ENCODE measurements at regions not wholly inside any gene's neighbourhood (a gene's known extent, or its start where the extent isn't known, plus 50 kb on each side); places are given as distances from the start of the nearest gene placed in this dataset.

DNA sequence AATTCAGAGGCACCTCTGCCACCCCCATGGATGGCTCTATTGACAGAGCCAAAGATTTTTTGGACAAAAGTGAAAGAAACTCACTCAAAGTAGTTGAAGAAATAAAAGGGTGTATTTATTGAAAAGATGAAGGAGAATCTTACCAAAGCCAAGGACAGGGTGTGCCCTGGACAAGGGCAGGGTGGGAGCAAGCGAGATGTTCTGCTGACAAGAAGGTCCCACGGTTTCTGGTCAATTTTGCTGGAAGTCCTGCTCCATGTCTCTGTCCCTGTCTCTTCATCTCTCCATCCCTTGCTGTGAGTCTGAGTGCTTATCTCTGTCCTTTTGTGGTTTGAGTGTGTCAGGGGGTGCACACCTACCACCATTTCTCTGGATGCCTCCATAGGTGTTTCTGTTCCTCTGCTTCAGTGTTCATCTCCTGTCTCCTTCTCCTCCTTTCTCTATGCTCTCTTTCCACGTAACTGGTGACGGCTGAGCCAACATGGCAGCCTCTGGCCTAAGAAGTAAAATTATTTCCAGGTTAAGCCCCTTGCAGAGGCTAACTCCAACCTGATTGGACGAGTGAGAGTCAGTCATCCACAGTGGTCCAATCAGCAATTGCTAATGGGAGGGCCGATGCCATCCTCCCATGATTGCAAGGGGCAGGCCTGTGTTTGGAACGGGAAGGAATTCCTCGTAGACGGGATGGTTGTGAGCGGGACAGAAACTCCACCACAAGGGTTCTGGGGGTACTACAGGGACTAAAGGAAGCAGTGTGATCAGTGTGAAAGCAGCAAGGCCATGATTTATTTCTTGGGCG is 502.1 kb upstream of the CDH4 start:
- no peak for DNase-seq (ENCODE audit: low read depth in 2 of 2)

DNA sequence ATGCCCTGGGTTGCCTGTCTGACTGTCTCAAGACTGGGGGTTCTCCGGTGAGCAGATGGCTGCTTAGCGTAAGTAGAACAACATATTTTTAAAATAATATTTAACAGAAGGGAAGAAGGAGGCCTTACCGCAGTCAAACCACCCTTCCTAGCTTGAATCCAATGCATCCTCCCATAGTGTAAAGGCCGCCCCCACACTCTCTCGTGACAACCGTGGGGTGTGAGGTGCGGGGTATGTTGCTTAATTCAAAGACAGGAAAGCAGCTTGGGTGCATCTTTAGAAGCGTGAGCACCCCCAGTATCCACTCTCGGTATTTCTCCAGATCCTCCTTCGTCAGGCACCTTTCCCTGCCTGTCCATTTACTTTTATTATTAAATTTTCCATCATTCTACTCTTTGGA is 501.2 kb upstream of the CDH4 start:
- DNase-seq (ENCODE audit: low read depth in 2 of 2): no peak

DNA sequence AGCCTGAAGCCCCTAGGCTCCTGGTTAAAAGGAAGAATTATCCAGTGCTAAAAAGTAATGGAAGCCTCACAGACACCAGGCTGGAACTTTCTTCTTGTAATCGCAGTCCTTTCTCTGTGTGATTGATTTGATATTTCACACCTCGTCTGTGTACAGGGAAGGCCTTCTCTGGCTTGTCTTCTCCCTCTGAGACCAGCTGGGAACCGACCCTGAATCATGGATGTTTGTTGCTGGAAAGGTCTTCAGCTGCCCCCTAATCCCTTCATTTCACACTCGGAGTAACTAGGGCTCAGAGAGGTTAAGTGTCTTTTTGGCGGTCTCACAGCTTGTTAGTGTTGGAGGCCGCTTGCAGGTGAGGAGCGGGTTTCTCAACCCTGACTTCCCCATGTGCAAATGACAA is 500.2 kb upstream of the CDH4 start:
- DNase-seq (ENCODE audit: low read depth in 2 of 2): no peak

- DNase-seq (ENCODE audit: low read depth in 2 of 2): no peak
Measured at GRCh38 chr20:60752741-60753420, 499.2 kb upstream of the CDH4 start.

- no peak for DNase-seq (ENCODE audit: low read depth in 2 of 2)
Measured at GRCh38 chr20:60754856-60755255, 497.2 kb upstream of the CDH4 start.

GRCh38 chr20:60759651-60760050 is 492.4 kb upstream of the CDH4 start:
- DNase-seq (ENCODE audit: low read depth in 2 of 2): no peak

DNA sequence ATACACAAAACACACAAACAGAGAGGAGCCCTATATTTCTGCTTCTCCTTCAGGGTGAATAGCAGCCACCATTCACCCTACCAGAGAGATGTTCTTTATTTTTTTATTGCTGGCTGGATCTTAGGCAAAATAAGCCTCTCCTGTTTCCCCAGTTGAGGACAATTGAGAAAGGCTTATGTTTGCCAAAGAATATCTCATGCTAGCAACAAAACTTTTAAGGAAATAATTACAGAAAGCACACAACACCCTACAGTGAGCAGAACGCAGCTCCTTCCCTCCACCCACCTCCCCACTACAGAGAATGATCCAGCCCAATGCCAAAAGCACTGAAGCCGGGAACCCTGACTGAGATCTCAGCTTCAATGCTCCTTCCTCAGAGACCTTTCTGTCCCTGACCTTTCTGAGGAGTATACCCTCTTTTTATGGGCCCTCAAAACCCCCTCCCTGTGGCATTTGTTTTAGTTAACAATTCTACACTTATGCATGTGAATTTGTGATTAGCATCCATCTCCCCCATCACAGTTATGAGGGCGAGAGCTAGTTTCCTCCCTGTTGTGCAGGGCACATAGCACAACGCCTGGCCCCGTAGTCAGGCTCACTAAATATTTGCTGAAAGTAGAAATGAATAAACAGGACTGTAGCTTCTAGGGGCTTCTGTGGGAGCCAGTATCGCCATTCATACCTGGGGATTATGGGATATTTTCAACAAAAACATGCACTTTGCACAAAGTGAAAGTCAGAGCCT is 491.6 kb upstream of the CDH4 start:
- no peak for DNase-seq (ENCODE audit: low read depth in 2 of 2)

DNA sequence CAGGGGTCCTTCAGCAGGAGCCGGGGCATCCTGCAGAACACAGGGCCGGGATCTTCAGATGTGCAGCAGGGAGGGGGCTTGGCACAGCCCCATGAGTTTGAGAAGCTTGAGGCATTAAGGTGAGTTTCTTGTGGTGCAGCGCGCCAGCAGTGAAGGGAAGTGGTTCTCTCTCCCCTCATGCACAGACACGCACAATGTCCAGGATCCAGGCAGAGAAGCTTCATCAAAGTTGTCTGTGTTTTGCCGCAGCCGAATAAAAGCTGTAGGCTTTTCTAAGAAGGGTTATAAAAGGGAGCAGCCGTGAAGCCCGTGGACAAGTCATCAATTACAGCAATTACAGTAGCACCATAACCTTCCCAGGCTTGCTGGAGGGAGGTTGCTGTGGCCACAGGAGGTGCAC is 491.0 kb upstream of the CDH4 start:
- DNase-seq (ENCODE audit: low read depth in 2 of 2): no peak

- DNase-seq (ENCODE audit: low read depth in 2 of 2): no peak
Measured at GRCh38 chr20:60762386-60762785, 489.7 kb upstream of the CDH4 start.

GRCh38 chr20:60764328-60764727 is 487.7 kb upstream of the CDH4 start:
- no peak for DNase-seq (ENCODE audit: low read depth in 2 of 2)

DNA sequence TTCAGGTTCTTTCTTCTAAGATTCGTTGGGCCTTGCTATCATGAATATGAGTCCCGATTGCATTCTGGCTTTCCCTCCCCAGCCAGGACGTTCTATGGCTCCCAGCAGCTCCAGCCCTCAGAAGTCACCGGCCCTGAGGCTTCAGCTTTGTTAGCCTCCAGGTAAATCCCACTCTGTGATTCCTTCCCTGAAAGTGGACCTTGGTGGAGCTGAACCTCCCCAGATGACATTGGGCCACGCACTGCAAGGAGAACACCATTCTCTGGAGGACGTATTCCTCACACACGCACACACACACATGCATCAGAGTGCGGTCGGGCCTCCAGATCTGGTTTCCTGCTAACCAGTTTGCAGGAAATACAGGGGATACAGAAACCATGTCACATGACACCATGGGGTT is 487.3 kb upstream of the CDH4 start:
- no peak for DNase-seq (ENCODE audit: low read depth in 2 of 2)

DNA sequence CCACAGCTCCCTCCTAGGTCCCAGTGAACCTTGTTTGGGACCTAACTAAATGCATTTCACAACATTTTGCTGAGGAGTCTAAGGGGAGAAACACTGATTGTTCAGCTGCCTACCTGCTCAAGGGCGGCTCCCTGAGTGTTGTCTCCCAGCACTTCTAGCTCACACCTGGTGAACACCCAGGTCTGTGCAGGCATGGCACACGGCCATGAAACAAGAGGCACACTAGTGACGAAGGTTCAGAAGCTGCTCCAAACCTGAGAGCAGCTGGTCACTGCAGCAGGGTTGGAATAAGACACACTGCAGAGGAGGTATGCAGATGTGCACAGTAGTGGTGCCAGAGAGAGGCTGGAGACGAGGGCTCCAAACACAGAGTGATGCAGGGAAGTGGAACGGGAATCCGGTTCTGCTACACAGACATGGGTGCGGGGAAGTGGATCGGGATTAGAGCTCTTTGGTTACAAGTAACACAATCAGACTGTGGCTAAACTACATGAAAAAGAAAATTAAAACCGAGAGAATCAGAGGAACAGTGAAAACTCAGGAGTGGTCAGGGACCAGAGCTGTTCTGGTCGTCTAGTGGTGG is 486.1 kb upstream of the CDH4 start:
- DNase-seq (ENCODE audit: low read depth in 2 of 2): no peak

DNA sequence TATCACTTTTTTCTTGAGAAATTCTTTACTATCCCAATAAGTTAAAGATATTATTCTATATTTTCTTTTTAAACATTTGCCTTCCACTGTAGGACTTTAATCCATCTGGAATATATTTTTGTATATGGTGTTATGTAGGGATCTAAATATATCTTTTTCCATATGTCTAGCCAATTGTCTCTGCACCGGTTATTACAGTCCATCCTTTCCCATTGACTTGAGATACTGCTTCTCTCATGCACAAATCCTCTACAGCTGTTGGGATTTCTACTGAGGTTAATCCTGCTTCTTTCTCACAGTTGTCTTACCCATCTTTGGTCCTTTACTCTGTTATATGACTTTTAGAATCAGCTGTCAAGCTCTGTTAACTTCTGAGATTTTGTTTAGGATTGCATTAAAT is 483.8 kb upstream of the CDH4 start:
- DNase-seq (ENCODE audit: low read depth in 2 of 2): no peak

DNA sequence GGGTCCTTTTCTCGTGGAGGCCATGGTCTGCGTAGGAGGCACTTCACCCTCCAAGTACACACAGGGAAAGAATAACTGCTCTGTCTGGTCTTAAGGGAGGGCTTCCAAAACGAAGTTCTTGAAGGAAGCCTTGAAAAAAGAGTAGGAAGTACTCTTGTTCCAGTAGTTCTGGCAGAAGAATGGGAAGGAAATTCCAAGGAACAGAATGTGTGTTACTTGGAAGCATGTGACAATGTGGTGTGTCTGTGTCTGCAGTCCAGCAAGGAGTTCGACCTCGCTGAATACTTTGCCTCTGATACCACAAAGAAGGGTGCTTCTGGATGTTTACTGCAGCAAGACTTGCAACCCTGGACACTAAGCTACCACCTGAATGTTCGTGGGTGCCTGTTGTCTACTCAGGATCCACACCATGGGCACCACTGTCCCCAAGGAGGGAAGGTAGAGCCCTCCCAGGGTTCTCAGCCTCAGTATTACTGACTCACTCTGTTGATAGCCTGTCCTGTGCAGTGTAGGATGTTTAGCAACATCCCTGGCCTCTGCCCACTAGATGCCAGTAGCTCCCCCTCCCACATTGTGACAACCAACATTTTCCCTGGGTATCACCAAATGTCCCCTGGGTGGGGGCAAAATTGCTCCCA is 471.6 kb upstream of the CDH4 start:
- no peak for DNase-seq (ENCODE audit: low read depth in 2 of 2)

- DNase-seq (ENCODE audit: low read depth in 2 of 2): no peak
Measured at GRCh38 chr20:60782959-60783625, 469.0 kb upstream of the CDH4 start.

GRCh38 chr20:60785301-60785700 is 466.8 kb upstream of the CDH4 start:
- DNase-seq (ENCODE audit: low read depth in 2 of 2): no peak

DNA sequence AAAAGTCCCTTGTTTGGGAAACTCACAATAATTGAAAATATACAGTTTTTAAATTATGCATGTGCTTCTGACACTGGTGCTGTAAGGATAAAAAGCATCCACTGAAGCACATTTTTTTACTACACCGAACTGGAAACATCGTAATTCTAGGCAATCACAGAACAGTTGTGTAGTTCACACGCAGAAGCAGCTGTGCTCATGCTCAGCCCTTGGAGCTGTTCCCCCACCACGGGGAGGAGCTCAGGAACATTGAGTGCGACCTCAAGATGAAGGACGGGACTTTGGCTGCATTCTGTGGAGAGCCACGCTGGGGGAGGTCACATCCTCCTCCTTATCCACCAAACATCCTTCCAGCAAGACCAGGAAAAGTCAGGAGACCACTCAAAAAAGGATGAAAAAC is 466.3 kb upstream of the CDH4 start:
- no peak for DNase-seq (ENCODE audit: low read depth in 2 of 2)

GRCh38 chr20:60786686-60787217 is 465.3 kb upstream of the CDH4 start:
- DNase-seq (ENCODE audit: low read depth in 2 of 2): no peak

GRCh38 chr20:60787276-60787675 is 464.8 kb upstream of the CDH4 start:
- DNase-seq (ENCODE audit: low read depth in 2 of 2): no peak

- no peak for DNase-seq (ENCODE audit: low read depth in 2 of 2)
Measured at GRCh38 chr20:60788070-60788469, 464.0 kb upstream of the CDH4 start.

DNA sequence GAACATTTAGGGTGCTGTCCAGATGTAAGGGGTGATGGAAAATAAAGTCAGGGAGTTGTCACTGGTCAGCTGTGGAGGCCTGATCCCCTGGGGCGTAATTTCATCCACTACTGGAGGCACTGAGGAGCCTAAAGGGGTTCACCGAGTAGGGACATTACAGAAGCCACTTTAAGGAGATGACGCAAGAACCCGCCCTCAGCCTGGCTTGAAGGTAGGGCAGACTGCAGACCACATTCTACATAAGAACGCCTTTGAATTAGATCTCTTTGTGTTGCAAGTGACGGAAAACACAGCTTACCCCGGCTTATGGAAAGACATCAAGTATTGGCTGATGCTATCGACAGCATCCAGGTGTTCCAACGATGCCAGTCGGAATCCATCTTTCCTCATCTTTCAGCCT is 462.7 kb upstream of the CDH4 start:
- no peak for DNase-seq (ENCODE audit: low read depth in 2 of 2)
